GM12878 (cell line): ENCODE measurements at regions not wholly inside any gene's neighbourhood (a gene's known extent, or its start where the extent isn't known, plus 50 kb on each side); places are given as distances from the start of the nearest gene placed in this dataset.

Source experiments
- ATAC-seq: fragments of 200-7000 bp; cut with Tn5 transposase; 3 replicates; pipeline ENCODE4 v1.9.1; 2020; ENCODE audit warnings: mild to moderate bottlenecking, moderate library complexity
- BruUV-seq: library from RNA; stranded (reverse); fragments of 400-500 nt; replicated peaks from 2 replicates; lab custom pipeline; 2021; lab: Mats Ljungman, UMichigan
- CTCF ChIA-PET: fragments of 300-600 bp; sonication (Branson Sonifier 250); formaldehyde crosslinking; extraction: SDS; loops from one replicate; lab custom pipeline; 2021; ENCODE audit warnings: inconsistent platforms; lab: Yijun Ruan, JAX
- POLR2A ChIA-PET: fragments of 350-600 bp; formaldehyde crosslinking; extraction: SDS; loops from one replicate; lab custom pipeline; 2021; ENCODE audit warnings: inconsistent platforms; lab: Charles Lee
- RAD21 ChIA-PET: fragments of 300-600 bp; sonication (Branson Sonifier 250); formaldehyde crosslinking; loops from one replicate; lab custom pipeline; 2023; ENCODE audit warnings: antibody characterized with exemption; ENCODE audit not compliant: unreplicated experiment; lab: Charles Lee
- SMC1A ChIA-PET: fragments of 300-600 bp; sonication (Branson Sonifier 250); formaldehyde crosslinking; loops from one replicate; lab custom pipeline; 2023; ENCODE audit not compliant: unreplicated experiment, uncharacterized antibody; lab: Charles Lee
- DNase-seq: peaks from one replicate; pipeline ENCODE4 v3.0.0-alpha.2; 2011; ENCODE audit warnings: low read depth, low spot score
- FAIRE-seq: peaks from 3 replicates; lab custom pipeline; 2011; peaks lifted over from hg19 to GRCh38; lab: Jason Lieb, UNC
- H2AFZ ChIP-seq: 2 replicates; pipeline ENCODE4 v1.6.0; 2011; ENCODE audit warnings: low read depth, low read length, control low read depth; ENCODE audit not compliant: control insufficient read depth
- H3K27ac ChIP-seq: 2 replicates; pipeline ENCODE4 v1.5.1; 2011; ENCODE audit warnings: control low read depth; ENCODE audit not compliant: control insufficient read depth, insufficient read depth
- H3K27me3 ChIP-seq, 2 experiments: replicated peaks in 1 of 2; 2 replicates each; pipeline versions ENCODE4 v1.6.0 to v1.6.1; 2011; ENCODE audit warnings: low read length in 1 of 2; ENCODE audit not compliant: control insufficient read depth in 2 of 2, insufficient read depth in 2 of 2
- H3K36me3 ChIP-seq, 2 experiments: 2 replicates each; pipeline ENCODE4 v1.5.1; 2011; ENCODE audit warnings: low read length in 1 of 2; ENCODE audit not compliant: control insufficient read depth in 2 of 2, insufficient read depth in 2 of 2
- H3K4me1 ChIP-seq: 2 replicates; pipeline ENCODE4 v1.6.1; 2011; ENCODE audit warnings: mild to moderate bottlenecking, low read length, moderate library complexity, mixed read lengths; ENCODE audit not compliant: control insufficient read depth, insufficient read depth
- H3K4me2 ChIP-seq: 2 replicates; pipeline ENCODE4 v1.6.0; 2011; ENCODE audit warnings: control low read depth; ENCODE audit not compliant: control insufficient read depth, insufficient read depth
- H3K4me3 ChIP-seq: fragments of 200-600 bp; sonication (generic); 2 replicates; pipeline ENCODE4 v1.5.1; 2016
- H3K79me2 ChIP-seq: 2 replicates; pipeline ENCODE4 v1.6.0; 2011; ENCODE audit warnings: low read length; ENCODE audit not compliant: control insufficient read depth, insufficient read depth
- H3K9ac ChIP-seq: 2 replicates; pipeline ENCODE4 v1.8.0; 2011; ENCODE audit warnings: low read length, control low read depth, mixed read lengths; ENCODE audit not compliant: control insufficient read depth, insufficient read depth
- H3K9me3 ChIP-seq: replicated peaks from 3 replicates; pipeline ENCODE4 v1.5.1; 2011; ENCODE audit warnings: mild to moderate bottlenecking, low read length; ENCODE audit not compliant: control insufficient read depth, insufficient read depth
- H4K20me1 ChIP-seq: 2 replicates; pipeline ENCODE4 v1.6.0; 2011; ENCODE audit not compliant: control insufficient read depth, insufficient read depth
- BCL3 ChIP-seq: IDR thresholded peaks from 2 replicates; pipeline ENCODE4 v1.6.1; 2011; ENCODE audit warnings: borderline replicate concordance, low read depth, mild to moderate bottlenecking, moderate library complexity, low read length; ENCODE audit not compliant: insufficient read depth, poor library complexity, severe bottlenecking
- BHLHE40 ChIP-seq, 2 experiments: fragments of 450-650 bp in 1 of 2; IDR thresholded peaks; 2 replicates each; pipeline ENCODE4 v1.6.1; 2011 to 2017; ENCODE audit warnings: low read depth in 2 of 2, borderline replicate concordance in 1 of 2, improper control_type of control experiment in 1 of 2, low read length in 1 of 2, mild to moderate bottlenecking in 1 of 2
- CHD4 ChIP-seq: fragments of 200-600 bp; sonication (generic); IDR thresholded peaks from 2 replicates; pipeline ENCODE4 v1.6.1; 2016; ENCODE audit warnings: mild to moderate bottlenecking
- CTCF ChIP-seq, 3 experiments: IDR thresholded peaks in 2 of 3; conservative IDR thresholded peaks in 1 of 3; 2 replicates each; pipeline ENCODE4 v1.5.1; 2011; ENCODE audit warnings: low read depth in 3 of 3, low read length in 3 of 3, mild to moderate bottlenecking in 3 of 3, control low read depth in 2 of 3, moderate library complexity in 2 of 3, inconsistent platforms in 1 of 3, mixed read lengths in 1 of 3; ENCODE audit not compliant: control insufficient read depth in 2 of 3, insufficient read depth in 1 of 3; ENCODE audit errors: extremely low read depth in 1 of 3
- EED ChIP-seq: sonication (generic); IDR thresholded peaks from 2 replicates; pipeline ENCODE4 v1.6.1; 2016; ENCODE audit warnings: antibody characterized with exemption, low read depth
- EZH2 ChIP-seq: IDR thresholded peaks from 2 replicates; pipeline ENCODE4 v1.6.1; 2012; ENCODE audit warnings: low read depth, mild to moderate bottlenecking, control low read depth, inconsistent platforms, low read length, borderline replicate concordance; ENCODE audit not compliant: control insufficient read depth
- HDAC2 ChIP-seq: fragments of 200-600 bp; sonication (generic); IDR thresholded peaks from 2 replicates; pipeline ENCODE4 v1.6.1; 2017
- NFIC ChIP-seq: IDR thresholded peaks from 2 replicates; pipeline ENCODE4 v1.6.1; 2012; ENCODE audit warnings: low read depth, mild to moderate bottlenecking, inconsistent platforms, low read length, moderate library complexity
- SUPT20H ChIP-seq: IDR thresholded peaks from 2 replicates; pipeline ENCODE4 v1.6.1; 2011; ENCODE audit warnings: low read depth, mild to moderate bottlenecking, low read length, moderate library complexity, borderline replicate concordance; ENCODE audit not compliant: control insufficient read depth
- TAF1 ChIP-seq: IDR thresholded peaks from 2 replicates; pipeline ENCODE4 v1.6.1; 2011; ENCODE audit warnings: mild to moderate bottlenecking, low read depth, low read length, borderline replicate concordance
- ZNF217 ChIP-seq: fragments of 450-650 bp; IDR thresholded peaks from 2 replicates; pipeline ENCODE4 v1.6.1; 2017; ENCODE audit warnings: antibody characterized with exemption, mild to moderate bottlenecking
- ZZZ3 ChIP-seq: IDR thresholded peaks from 2 replicates; pipeline ENCODE4 v1.6.1; 2011; ENCODE audit warnings: low read depth; ENCODE audit not compliant: control insufficient read depth, insufficient read length
- WGBS: methylation state at CpG from one replicate; pipeline ENCODE4 v1.1.6; 2016; ENCODE audit warnings: low lambda C conversion rate; ENCODE audit not compliant: insufficient replicate concordance, insufficient coverage; ENCODE audit errors: missing lambda C conversion rate; 5-methylcytosine and 5-hydroxymethylcytosine counted together
- in situ Hi-C: fragments of 300-500 bp; cut with MboI; formaldehyde crosslinking; loops from 9 replicates; pipeline ENCODE4 v1.14.3; 2018; ENCODE audit warnings: mixed read lengths
- intact Hi-C: fragments of 100-400 bp; cut with micrococcal nuclease; formaldehyde crosslinking; loops from one replicate; pipeline ENCODE4 v1.14.2; 2022; ENCODE audit not compliant: unreplicated experiment
- TF ChIP-seq, protein P1 (sequence below): fragments of 450-650 bp; IDR thresholded peaks from 2 replicates; pipeline ENCODE4 v1.6.1; 2017; ENCODE audit warnings: mild to moderate bottlenecking, moderate library complexity

DNA sequence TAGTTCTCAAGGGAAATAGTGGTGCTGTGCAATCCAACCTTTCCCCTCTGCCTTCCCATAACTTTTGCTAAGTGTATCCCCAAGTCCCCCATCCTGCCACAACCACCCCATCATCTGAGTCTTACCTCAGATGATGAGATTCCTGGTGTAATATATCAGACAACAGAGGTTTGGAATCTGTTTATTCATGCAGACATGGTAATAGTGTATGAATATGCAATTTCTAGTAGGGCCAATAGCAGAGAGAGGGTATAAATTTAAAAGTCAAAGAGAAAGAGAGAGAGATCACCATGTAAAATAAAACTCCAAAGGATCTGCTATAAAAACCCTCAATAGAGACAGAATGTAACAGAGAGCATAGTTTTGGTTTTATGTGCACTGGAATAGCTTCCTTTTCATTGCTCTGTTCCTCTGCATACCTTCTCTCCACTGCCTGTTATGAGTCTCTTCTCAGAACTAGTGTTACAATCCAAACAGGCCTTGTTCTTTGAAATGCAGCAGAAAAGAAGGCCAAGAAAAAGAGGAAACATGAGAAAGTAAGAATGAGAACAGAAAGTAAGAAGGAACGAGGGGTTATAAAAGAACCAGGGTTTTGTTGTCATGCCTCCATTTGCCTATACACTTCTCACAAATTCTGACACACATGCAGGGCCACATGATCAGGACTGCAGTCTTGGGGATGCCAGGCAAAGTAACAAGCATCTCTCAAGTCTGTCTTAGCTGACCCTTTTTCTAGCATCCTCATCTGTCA is 278.0 kb downstream of the CETN3 start (continued):
- 0 out of 2 replicates have a peak, but pooled peaks have one; percentile 48 for TF ChIP-seq NFIC
- TF ChIP-seq CHD4: no peak

DNA sequence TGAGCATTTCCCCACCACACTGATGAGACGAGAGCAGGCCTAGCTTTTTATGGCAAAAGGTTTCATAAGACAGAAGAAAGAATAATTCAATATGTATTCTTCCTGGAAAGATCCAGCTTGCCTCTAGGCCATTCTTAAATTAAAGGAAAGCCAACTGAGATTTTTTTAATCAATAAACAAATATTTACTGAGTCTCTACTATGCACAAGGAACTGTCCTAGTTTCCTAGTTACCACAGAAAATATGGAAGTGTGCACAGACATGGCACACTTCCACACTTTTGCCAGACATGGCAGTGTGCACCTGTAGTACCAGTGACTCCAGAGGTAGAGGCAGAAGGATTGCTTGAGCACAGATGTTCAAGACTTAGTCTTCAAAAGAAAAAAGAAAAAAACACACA is 281.0 kb downstream of the CETN3 start:
- 92% methylated on average over 1 of the region's 1 CpG for WGBS
- RAD21 ChIA-PET: no interaction called here
- in situ Hi-C loops: no loop called here
- TF ChIP-seq SUPT20H: no peak
- TF ChIP-seq ZZZ3: no peak
- TF ChIP-seq BHLHE40 (IDR thresholded peaks at IDR 0.05; ENCODE audit: borderline replicate concordance in 1 of 2, low read depth in 2 of 2, low read length in 1 of 2): no peak
- TF ChIP-seq HDAC2: no peak
- TF ChIP-seq, protein P1, sequence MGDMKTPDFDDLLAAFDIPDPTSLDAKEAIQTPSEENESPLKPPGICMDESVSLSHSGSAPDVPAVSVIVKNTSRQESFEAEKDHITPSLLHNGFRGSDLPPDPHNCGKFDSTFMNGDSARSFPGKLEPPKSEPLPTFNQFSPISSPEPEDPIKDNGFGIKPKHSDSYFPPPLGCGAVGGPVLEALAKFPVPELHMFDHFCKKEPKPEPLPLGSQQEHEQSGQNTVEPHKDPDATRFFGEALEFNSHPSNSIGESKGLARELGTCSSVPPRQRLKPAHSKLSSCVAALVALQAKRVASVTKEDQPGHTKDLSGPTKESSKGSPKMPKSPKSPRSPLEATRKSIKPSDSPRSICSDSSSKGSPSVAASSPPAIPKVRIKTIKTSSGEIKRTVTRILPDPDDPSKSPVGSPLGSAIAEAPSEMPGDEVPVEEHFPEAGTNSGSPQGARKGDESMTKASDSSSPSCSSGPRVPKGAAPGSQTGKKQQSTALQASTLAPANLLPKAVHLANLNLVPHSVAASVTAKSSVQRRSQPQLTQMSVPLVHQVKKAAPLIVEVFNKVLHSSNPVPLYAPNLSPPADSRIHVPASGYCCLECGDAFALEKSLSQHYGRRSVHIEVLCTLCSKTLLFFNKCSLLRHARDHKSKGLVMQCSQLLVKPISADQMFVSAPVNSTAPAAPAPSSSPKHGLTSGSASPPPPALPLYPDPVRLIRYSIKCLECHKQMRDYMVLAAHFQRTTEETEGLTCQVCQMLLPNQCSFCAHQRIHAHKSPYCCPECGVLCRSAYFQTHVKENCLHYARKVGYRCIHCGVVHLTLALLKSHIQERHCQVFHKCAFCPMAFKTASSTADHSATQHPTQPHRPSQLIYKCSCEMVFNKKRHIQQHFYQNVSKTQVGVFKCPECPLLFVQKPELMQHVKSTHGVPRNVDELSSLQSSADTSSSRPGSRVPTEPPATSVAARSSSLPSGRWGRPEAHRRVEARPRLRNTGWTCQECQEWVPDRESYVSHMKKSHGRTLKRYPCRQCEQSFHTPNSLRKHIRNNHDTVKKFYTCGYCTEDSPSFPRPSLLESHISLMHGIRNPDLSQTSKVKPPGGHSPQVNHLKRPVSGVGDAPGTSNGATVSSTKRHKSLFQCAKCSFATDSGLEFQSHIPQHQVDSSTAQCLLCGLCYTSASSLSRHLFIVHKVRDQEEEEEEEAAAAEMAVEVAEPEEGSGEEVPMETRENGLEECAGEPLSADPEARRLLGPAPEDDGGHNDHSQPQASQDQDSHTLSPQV: no peak
- TF ChIP-seq EED: no peak
- TF ChIP-seq TAF1: no peak
- no peak for TF ChIP-seq EZH2
- TF ChIP-seq CTCF (IDR thresholded peaks at IDR 0.05 in 2 of 3, conservative IDR thresholded peaks at IDR 0.05 in 1 of 3; ENCODE audit: control insufficient read depth in 2 of 3, extremely low read depth in 1 of 3, insufficient read depth in 1 of 3, low read depth in 3 of 3, low read length in 3 of 3): no peak
- no peak for TF ChIP-seq ZNF217
- no peak for TF ChIP-seq BCL3

More for the DNA sequence above, 281.0 kb downstream of the CETN3 start:
- intact Hi-C loops: no loop called here
- Histone ChIP-seq H3K9me3 (no peaks in the 10 kb centered on the region), H3K9ac (no peak overlapping the region), H3K27ac (no peak overlapping the region), H3K36me3 (no peaks in the 10 kb centered on the region), H3K4me1 (peaks cover 12% of the 10 kb centered on the region), H3K4me3 (no peak overlapping the region), H4K20me1 (no peaks in the 10 kb centered on the region), H3K27me3 (no peaks in the 10 kb centered on the region), H3K4me2 (no peak overlapping the region), H2AFZ (no peak overlapping the region), H3K79me2 (no peaks in the 10 kb centered on the region)
- ATAC-seq (no peak), FAIRE-seq (no peak), DNase-seq (no peak)
- BruUV-seq: no TSS peak
- CTCF ChIA-PET: no interaction called here
- SMC1A ChIA-PET: no interaction called here
- POLR2A ChIA-PET: no interaction called here
